ENCODE measurements at regions not wholly inside any gene's neighbourhood (a gene's known extent, or its start where the extent isn't known, plus 50 kb on each side); places are given as distances from the start of the nearest gene placed in this dataset.
"Not testable (repeated sequence)": the region's sequence is repeated elsewhere in the genome, so short reads cannot be mapped to it uniquely, and the experiment has no call there.

GRCh38 chr3:82672966-82673365 lies 911.5 kb upstream of the GBE1 start:
- no peaks in the 10 kb centered on the region for H3K27me3 ChIP-seq (ENCODE audit: control insufficient read depth, insufficient read depth, low read length)

GRCh38 chr3:82671466-82671865 lies 910.0 kb upstream of the GBE1 start:
- Histone ChIP-seq H3K36me3 (ENCODE audit: control insufficient read depth, insufficient read depth, low read length) (no peaks in the 10 kb centered on the region), H3K27ac (ENCODE audit: low read depth, low read length) (no peak overlapping the region), H3K4me1 (ENCODE audit: control insufficient read depth, insufficient read depth, low read length) (no peaks in the 10 kb centered on the region), H3K27me3 (ENCODE audit: control insufficient read depth, insufficient read depth, low read length) (no peaks in the 10 kb centered on the region), H3K9ac (ENCODE audit: low read length) (no peak overlapping the region), H3K4me3 (ENCODE audit: low read length) (no peak overlapping the region)

More at GRCh38 chr3:82672966-82673365, 911.5 kb upstream of the GBE1 start:
- H3K9ac ChIP-seq (ENCODE audit: low read length): no peak overlapping the region
- no peaks in the 10 kb centered on the region for H3K4me1 ChIP-seq (ENCODE audit: control insufficient read depth, insufficient read depth, low read length)
- no peak overlapping the region for H3K27ac ChIP-seq (ENCODE audit: low read depth, low read length)
- H3K36me3 ChIP-seq (ENCODE audit: control insufficient read depth, insufficient read depth, low read length): no peaks in the 10 kb centered on the region
- no peak overlapping the region for H3K4me3 ChIP-seq (ENCODE audit: low read length)

- Histone ChIP-seq H3K27me3 (ENCODE audit: control insufficient read depth, insufficient read depth, low read length) (no peaks in the 10 kb centered on the region), H3K27ac (ENCODE audit: low read depth, low read length) (no peak overlapping the region), H3K9ac (ENCODE audit: low read length) (no peak overlapping the region), H3K4me3 (ENCODE audit: low read length) (no peak overlapping the region), H3K36me3 (ENCODE audit: control insufficient read depth, insufficient read depth, low read length) (no peaks in the 10 kb centered on the region), H3K4me1 (ENCODE audit: control insufficient read depth, insufficient read depth, low read length) (no peaks in the 10 kb centered on the region)
Measured at GRCh38 chr3:82654708-82655107, 893.3 kb upstream of the GBE1 start.

GRCh38 chr3:82643948-82644347 lies 882.5 kb upstream of the GBE1 start:
- H3K27ac ChIP-seq (ENCODE audit: low read depth, low read length): no peak overlapping the region
- no peak overlapping the region for H3K4me3 ChIP-seq (ENCODE audit: low read length)
- H3K4me1 ChIP-seq (ENCODE audit: control insufficient read depth, insufficient read depth, low read length): no peaks in the 10 kb centered on the region
- H3K27me3 ChIP-seq (ENCODE audit: control insufficient read depth, insufficient read depth, low read length): no peaks in the 10 kb centered on the region
- H3K9ac ChIP-seq (ENCODE audit: low read length): no peak overlapping the region
- H3K36me3 ChIP-seq (ENCODE audit: control insufficient read depth, insufficient read depth, low read length): no peaks in the 10 kb centered on the region

- Histone ChIP-seq H3K4me3 (ENCODE audit: low read length) (no peak overlapping the region), H3K27ac (ENCODE audit: low read depth, low read length) (no peak overlapping the region), H3K27me3 (ENCODE audit: control insufficient read depth, insufficient read depth, low read length) (no peaks in the 10 kb centered on the region), H3K9ac (ENCODE audit: low read length) (no peak overlapping the region), H3K36me3 (ENCODE audit: control insufficient read depth, insufficient read depth, low read length) (no peaks in the 10 kb centered on the region), H3K4me1 (ENCODE audit: control insufficient read depth, insufficient read depth, low read length) (no peaks in the 10 kb centered on the region)
Measured at GRCh38 chr3:82641701-82642100, 880.3 kb upstream of the GBE1 start.

- no peaks in the 10 kb centered on the region for H3K27me3 ChIP-seq (ENCODE audit: control insufficient read depth, insufficient read depth, low read length)
- H3K9ac ChIP-seq (ENCODE audit: low read length): no peak overlapping the region
- H3K36me3 ChIP-seq (ENCODE audit: control insufficient read depth, insufficient read depth, low read length): no peaks in the 10 kb centered on the region
- no peak overlapping the region for H3K4me3 ChIP-seq (ENCODE audit: low read length)
- H3K27ac ChIP-seq (ENCODE audit: low read depth, low read length): no peak overlapping the region
- H3K4me1 ChIP-seq (ENCODE audit: control insufficient read depth, insufficient read depth, low read length): no peaks in the 10 kb centered on the region
Measured at GRCh38 chr3:82640254-82640653, 878.8 kb upstream of the GBE1 start.

GRCh38 chr3:82637574-82637973 lies 876.1 kb upstream of the GBE1 start:
- no peak overlapping the region for H3K4me3 ChIP-seq (ENCODE audit: low read length)
- H3K9ac ChIP-seq (ENCODE audit: low read length): no peak overlapping the region
- no peaks in the 10 kb centered on the region for H3K27me3 ChIP-seq (ENCODE audit: control insufficient read depth, insufficient read depth, low read length)
- H3K4me1 ChIP-seq (ENCODE audit: control insufficient read depth, insufficient read depth, low read length): no peaks in the 10 kb centered on the region
- H3K36me3 ChIP-seq (ENCODE audit: control insufficient read depth, insufficient read depth, low read length): no peaks in the 10 kb centered on the region
- no peak overlapping the region for H3K27ac ChIP-seq (ENCODE audit: low read depth, low read length)

GRCh38 chr3:82636177-82636576 lies 874.7 kb upstream of the GBE1 start:
- no peaks in the 10 kb centered on the region for H3K36me3 ChIP-seq (ENCODE audit: control insufficient read depth, insufficient read depth, low read length)
- no peak overlapping the region for H3K27ac ChIP-seq (ENCODE audit: low read depth, low read length)
- no peak overlapping the region for H3K9ac ChIP-seq (ENCODE audit: low read length)
- H3K27me3 ChIP-seq (ENCODE audit: control insufficient read depth, insufficient read depth, low read length): no peaks in the 10 kb centered on the region
- H3K4me1 ChIP-seq (ENCODE audit: control insufficient read depth, insufficient read depth, low read length): no peaks in the 10 kb centered on the region
- H3K4me3 ChIP-seq (ENCODE audit: low read length): no peak overlapping the region

- no peak overlapping the region for H3K4me3 ChIP-seq (ENCODE audit: low read length)
- H3K9ac ChIP-seq (ENCODE audit: low read length): no peak overlapping the region
- H3K27ac ChIP-seq (ENCODE audit: low read depth, low read length): no peak overlapping the region
Measured at GRCh38 chr3:82633319-82633718, 871.9 kb upstream of the GBE1 start.

GRCh38 chr3:82629937-82630336 lies 868.5 kb upstream of the GBE1 start:
- Histone ChIP-seq H3K27ac (ENCODE audit: low read depth, low read length) (no peak overlapping the region), H3K27me3 (ENCODE audit: control insufficient read depth, insufficient read depth, low read length) (no peaks in the 10 kb centered on the region), H3K4me3 (ENCODE audit: low read length) (no peak overlapping the region), H3K9ac (ENCODE audit: low read length) (no peak overlapping the region), H3K36me3 (ENCODE audit: control insufficient read depth, insufficient read depth, low read length) (no peaks in the 10 kb centered on the region), H3K4me1 (ENCODE audit: control insufficient read depth, insufficient read depth, low read length) (no peaks in the 10 kb centered on the region)

More at GRCh38 chr3:82633319-82633718, 871.9 kb upstream of the GBE1 start:
- no peaks in the 10 kb centered on the region for H3K4me1 ChIP-seq (ENCODE audit: control insufficient read depth, insufficient read depth, low read length)
- no peaks in the 10 kb centered on the region for H3K36me3 ChIP-seq (ENCODE audit: control insufficient read depth, insufficient read depth, low read length)
- H3K27me3 ChIP-seq (ENCODE audit: control insufficient read depth, insufficient read depth, low read length): no peaks in the 10 kb centered on the region

- H3K9ac ChIP-seq (ENCODE audit: low read length): no peak overlapping the region
- no peak overlapping the region for H3K27ac ChIP-seq (ENCODE audit: low read depth, low read length)
- no peak overlapping the region for H3K4me3 ChIP-seq (ENCODE audit: low read length)
- no peaks in the 10 kb centered on the region for H3K4me1 ChIP-seq (ENCODE audit: control insufficient read depth, insufficient read depth, low read length)
- H3K27me3 ChIP-seq (ENCODE audit: control insufficient read depth, insufficient read depth, low read length): no peaks in the 10 kb centered on the region
- H3K36me3 ChIP-seq (ENCODE audit: control insufficient read depth, insufficient read depth, low read length): no peaks in the 10 kb centered on the region
Measured at GRCh38 chr3:82628385-82629014, 867.1 kb upstream of the GBE1 start.

- Histone ChIP-seq H3K4me1 (ENCODE audit: control insufficient read depth, insufficient read depth, low read length) (no peaks in the 10 kb centered on the region), H3K27ac (ENCODE audit: low read depth, low read length) (no peak overlapping the region), H3K27me3 (ENCODE audit: control insufficient read depth, insufficient read depth, low read length) (no peaks in the 10 kb centered on the region), H3K36me3 (ENCODE audit: control insufficient read depth, insufficient read depth, low read length) (no peaks in the 10 kb centered on the region), H3K4me3 (ENCODE audit: low read length) (no peak overlapping the region), H3K9ac (ENCODE audit: low read length) (no peak overlapping the region)
Measured at GRCh38 chr3:82627733-82628132, 866.3 kb upstream of the GBE1 start.

- H3K36me3 ChIP-seq (ENCODE audit: control insufficient read depth, insufficient read depth, low read length); H3K4me1 ChIP-seq (ENCODE audit: control insufficient read depth, insufficient read depth, low read length); H3K27ac ChIP-seq (ENCODE audit: low read depth, low read length); H3K27me3 ChIP-seq (ENCODE audit: control insufficient read depth, insufficient read depth, low read length); H3K9ac ChIP-seq (ENCODE audit: low read length); H3K4me3 ChIP-seq (ENCODE audit: low read length): not testable (repeated sequence)
Measured at GRCh38 chr3:82620744-82621143, 859.3 kb upstream of the GBE1 start.
